ENCODE measurements at regions not wholly inside any gene's neighbourhood (a gene's known extent, or its start where the extent isn't known, plus 50 kb on each side); places are given as distances from the start of the nearest gene placed in this dataset.
"Not testable (repeated sequence)": the region's sequence is repeated elsewhere in the genome, so short reads cannot be mapped to it uniquely, and the experiment has no call there.

DNA sequence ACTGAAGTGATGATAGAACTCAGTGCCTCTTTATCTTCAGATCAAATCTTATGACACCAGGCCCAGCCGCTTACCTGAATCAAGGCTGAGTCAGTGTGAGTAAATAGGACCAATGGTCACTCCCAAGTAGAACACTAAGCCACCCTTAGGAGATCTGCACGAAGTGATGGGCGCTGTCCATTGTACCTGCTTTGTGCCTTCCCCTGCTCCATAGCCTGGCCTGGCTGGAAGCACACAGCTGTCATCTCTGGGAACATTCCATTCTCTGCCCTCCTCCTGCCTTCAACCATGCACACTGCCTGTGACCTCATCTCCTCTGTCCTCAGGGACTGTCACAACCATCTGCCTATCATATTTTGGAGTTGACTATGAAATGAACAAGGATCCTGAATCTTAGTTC is 279.5 kb upstream of the ASIC2 start:
- DNase-seq: no peak

- no peak for DNase-seq
Measured at GRCh38 chr17:33574942-33575445, 281.9 kb upstream of the ASIC2 start.

GRCh38 chr17:33579740-33580139 is 286.6 kb upstream of the ASIC2 start:
- not testable (repeated sequence) for DNase-seq

DNA sequence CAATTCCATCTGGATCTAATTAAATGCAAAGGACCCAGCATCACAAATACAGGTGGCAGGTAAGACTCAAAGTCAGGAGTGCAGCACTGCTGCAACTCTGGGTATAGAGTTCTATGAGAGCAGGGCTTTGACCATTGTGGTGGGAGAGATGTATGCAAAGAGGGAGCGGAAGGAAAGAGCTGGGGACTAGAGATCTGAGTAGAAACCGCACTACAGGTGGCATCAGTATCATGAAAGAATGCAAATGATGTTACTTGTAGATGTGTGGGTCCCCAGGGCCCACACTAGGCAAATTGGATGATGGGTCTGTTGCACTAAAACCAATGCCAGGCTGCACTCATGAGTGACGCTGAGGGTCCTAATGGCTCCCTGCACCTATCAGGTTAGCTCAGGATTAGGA is 287.1 kb upstream of the ASIC2 start:
- no peak for DNase-seq

GRCh38 chr17:33582661-33583060 is 289.6 kb upstream of the ASIC2 start:
- DNase-seq: no peak

- no peak for DNase-seq
Measured at GRCh38 chr17:33583518-33584417, 290.7 kb upstream of the ASIC2 start.

DNA sequence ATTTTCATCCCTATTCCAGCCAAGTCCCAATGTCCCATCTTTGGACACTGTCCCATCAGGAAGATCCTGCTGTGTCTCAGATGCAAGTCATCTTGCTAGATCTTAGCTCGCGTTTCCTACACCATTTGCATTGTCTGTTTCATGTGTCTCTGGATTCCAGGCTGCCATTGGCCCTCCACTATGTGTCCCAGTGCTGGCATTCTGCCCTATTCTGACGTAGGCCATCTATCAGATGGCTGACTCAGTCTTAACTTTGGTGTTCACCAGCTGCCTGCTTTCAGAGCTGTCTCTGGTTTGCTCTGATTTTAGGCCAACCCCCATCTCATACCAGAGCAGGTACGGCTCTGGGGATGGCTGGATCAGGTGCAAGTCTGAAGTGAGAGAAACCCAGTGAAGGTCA is 300.9 kb upstream of the ASIC2 start:
- DNase-seq: no peak

DNA sequence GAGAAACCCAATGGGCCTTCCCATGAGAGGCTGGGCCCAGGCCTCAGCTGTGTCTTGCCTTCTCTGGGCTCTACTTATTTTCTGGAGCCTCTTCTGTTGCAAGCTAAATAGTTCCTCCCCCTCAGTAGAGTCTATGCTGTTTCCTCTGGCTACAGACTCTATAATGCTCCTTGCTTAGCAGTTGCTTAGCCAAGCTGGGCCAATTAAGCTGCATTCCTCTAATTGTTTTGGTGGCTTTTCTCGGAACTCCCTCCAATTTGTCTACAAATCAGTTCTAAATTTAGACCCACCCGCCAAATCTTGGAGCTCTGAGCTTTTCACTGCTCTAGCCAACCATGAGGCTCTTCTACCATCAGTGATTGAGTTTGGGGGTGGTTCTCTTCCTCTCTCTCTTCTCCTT is 302.7 kb upstream of the ASIC2 start:
- DNase-seq: no peak

DNA sequence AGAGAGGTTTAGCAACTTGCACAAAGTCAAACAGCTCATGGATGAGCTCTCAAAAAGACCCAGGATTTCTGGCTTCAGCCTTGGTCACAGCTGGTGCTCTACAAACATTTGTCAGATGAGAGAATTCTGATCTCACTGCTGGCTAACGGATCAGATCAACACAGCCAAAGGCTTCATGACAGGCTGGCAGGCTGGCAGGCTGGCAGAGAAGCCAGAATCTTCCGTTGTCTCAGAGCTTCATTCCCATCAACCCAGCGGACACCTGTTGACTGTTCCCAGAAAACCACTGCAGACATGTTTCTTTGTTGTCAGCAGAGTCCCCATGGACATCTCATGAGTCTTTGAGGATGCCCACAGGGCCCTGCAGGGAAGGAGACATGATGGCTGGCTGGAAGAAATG is 303.8 kb upstream of the ASIC2 start:
- DNase-seq: no peak

GRCh38 chr17:33598797-33599196 is 305.7 kb upstream of the ASIC2 start:
- DNase-seq: no peak

DNA sequence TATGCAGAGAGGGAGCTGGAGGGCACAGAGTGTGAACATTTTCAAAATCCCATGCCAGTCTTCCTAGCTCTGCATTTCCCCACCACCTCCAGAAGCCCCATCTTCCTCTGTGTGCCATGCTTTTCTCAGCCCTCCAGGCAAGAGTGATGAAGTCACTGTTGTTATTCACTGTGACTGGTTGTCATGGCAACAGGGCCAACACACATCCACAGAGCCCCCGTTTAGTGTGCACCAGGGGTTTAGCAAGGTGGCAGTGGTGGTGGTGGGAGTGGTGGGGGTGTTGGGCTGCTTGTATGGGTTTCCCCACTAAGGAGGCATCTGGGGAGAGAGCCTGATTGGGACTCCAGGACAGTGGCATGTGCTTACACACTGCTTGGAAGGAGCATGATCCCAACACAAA is 309.9 kb upstream of the ASIC2 start:
- no peak for DNase-seq

- DNase-seq: no peak
Measured at GRCh38 chr17:33603789-33604188, 310.7 kb upstream of the ASIC2 start.

- no peak for DNase-seq
Measured at GRCh38 chr17:33611532-33611931, 318.4 kb upstream of the ASIC2 start.

DNA sequence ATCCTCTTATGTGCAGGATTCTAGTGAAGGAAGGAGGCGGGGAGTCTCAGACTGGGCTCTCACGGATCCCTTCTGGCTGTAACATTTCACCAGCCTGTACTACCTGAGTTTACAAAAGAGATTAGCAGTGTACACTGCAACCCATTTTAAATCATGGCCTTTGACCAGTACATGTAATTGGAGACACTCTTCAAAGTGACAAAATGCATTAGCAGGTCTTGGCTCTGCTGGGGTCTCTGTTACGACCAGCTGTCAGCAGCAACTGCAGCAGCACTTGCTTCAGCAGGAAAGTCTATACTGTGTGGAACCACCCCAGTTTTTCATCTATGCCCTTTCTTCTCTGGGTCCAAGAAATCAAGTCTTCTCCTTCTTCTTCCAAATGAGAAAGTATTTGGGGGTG is 322.8 kb upstream of the ASIC2 start:
- no peak for DNase-seq

- no peak for DNase-seq
Measured at GRCh38 chr17:33623841-33624240, 330.7 kb upstream of the ASIC2 start.

- DNase-seq: no peak
Measured at GRCh38 chr17:33628500-33629346, 335.6 kb upstream of the ASIC2 start.

GRCh38 chr17:33633446-33633845 is 340.4 kb upstream of the ASIC2 start:
- no peak for DNase-seq

DNA sequence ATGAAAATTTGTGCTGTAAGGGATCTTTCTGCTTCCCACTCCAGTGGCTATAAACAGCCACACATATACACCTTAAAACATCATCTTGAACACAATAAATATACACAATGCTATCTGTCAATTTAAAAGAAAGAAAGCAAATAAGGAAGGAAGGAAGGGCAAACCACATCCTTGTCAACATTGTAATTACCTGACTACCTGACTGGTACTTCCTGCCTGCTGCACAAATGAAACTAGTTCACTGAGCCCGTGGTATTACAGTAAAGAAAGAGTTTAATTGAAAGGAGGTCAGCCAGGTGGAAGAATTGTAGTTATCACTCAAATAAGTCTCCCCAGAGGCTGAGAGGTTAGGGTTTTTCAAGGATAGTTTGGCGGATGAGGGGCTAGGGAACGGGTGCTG is 344.4 kb upstream of the ASIC2 start:
- DNase-seq: no peak

DNA sequence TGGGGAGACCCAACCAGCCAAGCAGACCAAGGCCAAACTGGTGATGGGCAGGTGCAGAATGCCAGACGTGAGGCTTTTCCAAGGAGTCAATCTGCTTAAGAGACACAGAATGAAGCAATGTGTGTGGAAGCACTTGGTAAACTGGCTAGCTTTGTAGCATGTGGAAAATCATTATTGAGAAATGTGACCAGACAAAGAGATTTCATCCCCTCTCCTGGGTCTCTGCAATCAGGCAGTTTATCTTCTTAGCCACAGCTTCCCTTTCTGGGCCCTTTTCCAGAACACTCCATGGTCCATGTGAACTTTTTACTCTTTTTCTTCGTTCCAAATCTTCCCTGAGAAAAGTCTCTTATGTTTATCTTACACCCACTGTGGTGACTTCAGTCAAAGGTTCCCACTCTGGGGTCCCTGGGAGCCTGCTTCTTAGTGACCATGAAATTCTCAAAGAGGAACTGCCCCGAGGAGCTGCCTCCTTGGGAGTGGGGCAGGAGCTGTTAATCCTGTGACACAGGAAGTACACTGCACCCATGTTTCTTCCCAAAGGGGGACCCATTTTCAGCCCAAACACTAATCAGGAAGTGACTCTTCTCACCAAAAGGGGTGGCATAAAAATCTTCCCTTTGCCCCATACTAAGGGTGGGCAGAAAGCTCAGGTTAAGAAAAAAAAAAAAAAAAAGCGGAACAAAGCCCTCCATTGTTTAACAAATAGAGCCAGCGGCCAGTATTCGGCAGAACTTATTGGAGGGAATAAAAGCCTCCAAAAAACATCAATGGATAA is 346.2 kb upstream of the ASIC2 start:
- no peak for DNase-seq

DNA sequence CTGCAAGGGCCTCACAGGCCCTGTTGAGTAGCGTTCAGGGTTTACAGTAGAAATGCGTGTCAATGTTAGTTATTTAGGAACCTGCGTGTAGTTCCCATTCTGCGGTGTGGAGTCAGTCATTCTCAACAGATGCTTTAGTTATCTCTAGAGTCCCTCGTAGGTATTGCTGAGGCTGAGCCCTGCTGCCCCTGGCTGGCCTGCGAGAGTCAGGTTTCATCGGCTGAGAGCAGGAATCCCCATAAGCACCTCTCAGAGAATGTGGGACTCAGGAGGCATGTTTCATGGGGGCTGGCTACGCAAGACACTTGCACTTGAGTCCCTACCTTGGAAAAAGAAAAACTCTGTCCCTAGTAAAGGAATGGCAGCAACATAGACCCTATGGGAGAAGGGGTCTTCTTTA is 347.5 kb upstream of the ASIC2 start:
- DNase-seq: no peak

GRCh38 chr17:33642002-33642401 is 348.9 kb upstream of the ASIC2 start:
- no peak for DNase-seq

GRCh38 chr17:33647956-33648355 is 354.9 kb upstream of the ASIC2 start:
- no peak for DNase-seq

DNA sequence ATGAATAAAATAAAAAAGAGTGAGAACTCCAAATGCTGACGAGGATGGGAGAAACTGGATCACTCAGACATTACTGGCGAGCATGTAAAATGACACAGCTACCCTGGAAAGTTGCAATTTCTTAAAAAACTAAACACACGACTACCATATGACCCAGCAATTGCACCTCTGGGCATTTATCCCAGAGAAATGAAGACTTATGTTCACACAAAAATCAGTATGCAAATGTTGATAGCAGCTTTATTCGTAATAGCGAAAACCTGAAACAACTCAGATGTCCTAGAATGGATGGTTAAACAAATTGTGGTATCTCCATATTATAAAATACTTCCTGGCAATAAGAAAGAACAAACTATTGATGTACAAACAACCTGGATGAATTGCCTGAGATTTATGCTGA is 357.2 kb upstream of the ASIC2 start:
- no peak for DNase-seq

Measured in T-helper 9 cell (primary cell).